ENCODE measurements at regions not wholly inside any gene's neighbourhood (a gene's known extent, or its start where the extent isn't known, plus 50 kb on each side); places are given as distances from the start of the nearest gene placed in this dataset.

DNA sequence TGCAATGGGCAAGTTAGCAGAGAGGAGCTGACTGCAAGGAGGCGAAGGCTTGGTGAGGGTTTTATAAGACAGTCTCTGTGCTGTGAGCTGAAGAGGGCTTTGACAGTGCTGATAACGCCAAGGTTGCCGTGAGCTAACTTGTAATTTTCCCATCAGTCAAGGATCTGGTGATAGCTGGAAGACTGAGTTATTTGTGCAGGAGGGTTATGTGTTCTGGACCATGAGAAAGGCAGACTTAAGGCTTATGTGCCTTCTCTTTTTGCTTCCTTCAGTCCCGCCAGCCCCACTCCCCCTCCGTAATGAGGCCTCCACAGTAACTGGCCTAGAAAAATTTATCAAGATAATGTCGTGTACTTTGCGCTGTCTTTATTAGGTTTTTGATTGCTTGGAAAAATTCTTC, 94.6 kb downstream of the RTP5 start:
- ATAC-seq = no peak
- TF ChIP-seq GLIS3 (CRISPR knock-in tag; IDR thresholded peaks at IDR 0.05) (no peak), CSDC2 (CRISPR knock-in tag; IDR thresholded peaks at IDR 0.05) (no peak), BACH2 (CRISPR knock-in tag; IDR thresholded peaks at IDR 0.05; ENCODE audit: borderline replicate concordance) (no peak)

DNA sequence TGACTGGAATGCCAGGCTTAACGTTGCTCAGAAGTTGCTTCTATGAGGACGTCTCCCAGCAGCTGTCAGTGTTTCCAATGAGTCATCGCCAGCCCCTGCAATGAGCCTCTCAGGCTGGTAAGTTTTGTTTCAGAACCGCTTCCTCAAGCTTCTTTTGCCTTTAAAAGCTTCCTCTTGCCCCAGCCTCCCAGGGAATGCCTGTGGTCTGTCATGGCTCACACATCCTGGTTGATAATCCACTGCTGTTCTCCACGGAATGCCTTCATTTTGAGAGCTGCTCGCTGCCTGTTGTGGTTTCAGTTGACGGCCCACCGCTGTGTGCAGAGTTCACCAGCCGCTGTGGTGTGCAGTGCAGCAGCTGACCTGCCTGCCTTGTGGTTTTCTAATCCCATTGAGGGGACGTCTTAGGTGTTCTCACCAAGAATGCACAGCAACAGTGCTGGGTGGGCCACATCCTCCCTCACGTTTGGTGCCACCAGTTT, 96.4 kb downstream of the RTP5 start:
- peak; percentile 97 for ATAC-seq
- TF ChIP-seq, protein P1, sequence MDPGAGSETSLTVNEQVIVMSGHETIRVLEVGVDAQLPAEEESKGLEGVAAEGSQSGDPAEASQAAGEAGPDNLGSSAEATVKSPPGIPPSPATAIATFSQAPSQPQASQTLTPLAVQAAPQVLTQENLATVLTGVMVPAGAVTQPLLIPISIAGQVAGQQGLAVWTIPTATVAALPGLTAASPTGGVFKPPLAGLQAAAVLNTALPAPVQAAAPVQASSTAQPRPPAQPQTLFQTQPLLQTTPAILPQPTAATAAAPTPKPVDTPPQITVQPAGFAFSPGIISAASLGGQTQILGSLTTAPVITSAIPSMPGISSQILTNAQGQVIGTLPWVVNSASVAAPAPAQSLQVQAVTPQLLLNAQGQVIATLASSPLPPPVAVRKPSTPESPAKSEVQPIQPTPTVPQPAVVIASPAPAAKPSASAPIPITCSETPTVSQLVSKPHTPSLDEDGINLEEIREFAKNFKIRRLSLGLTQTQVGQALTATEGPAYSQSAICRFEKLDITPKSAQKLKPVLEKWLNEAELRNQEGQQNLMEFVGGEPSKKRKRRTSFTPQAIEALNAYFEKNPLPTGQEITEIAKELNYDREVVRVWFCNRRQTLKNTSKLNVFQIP (CRISPR knock-in tag; IDR thresholded peaks at IDR 0.05; ENCODE audit: borderline replicate concordance, low read depth) = no peak
- TF ChIP-seq ZFP30 (CRISPR knock-in tag; IDR thresholded peaks at IDR 0.05) (no peak), CSDC2 (CRISPR knock-in tag; IDR thresholded peaks at IDR 0.05) (no peak), TCF4 (CRISPR knock-in tag; IDR thresholded peaks at IDR 0.05; ENCODE audit: borderline replicate concordance) (no peak), PPARA (CRISPR knock-in tag; IDR thresholded peaks at IDR 0.05; ENCODE audit: borderline replicate concordance) (no peak), SNAI2 (CRISPR knock-in tag; IDR thresholded peaks at IDR 0.05) (no peak), ESRRG (CRISPR knock-in tag; IDR thresholded peaks at IDR 0.05) (no peak), OSR1 (CRISPR knock-in tag; IDR thresholded peaks at IDR 0.05) (no peak), ZNF70 (CRISPR knock-in tag; IDR thresholded peaks at IDR 0.05) (no peak), GLIS3 (CRISPR knock-in tag; IDR thresholded peaks at IDR 0.05) (no peak)
- TF ChIP-seq, protein P2, sequence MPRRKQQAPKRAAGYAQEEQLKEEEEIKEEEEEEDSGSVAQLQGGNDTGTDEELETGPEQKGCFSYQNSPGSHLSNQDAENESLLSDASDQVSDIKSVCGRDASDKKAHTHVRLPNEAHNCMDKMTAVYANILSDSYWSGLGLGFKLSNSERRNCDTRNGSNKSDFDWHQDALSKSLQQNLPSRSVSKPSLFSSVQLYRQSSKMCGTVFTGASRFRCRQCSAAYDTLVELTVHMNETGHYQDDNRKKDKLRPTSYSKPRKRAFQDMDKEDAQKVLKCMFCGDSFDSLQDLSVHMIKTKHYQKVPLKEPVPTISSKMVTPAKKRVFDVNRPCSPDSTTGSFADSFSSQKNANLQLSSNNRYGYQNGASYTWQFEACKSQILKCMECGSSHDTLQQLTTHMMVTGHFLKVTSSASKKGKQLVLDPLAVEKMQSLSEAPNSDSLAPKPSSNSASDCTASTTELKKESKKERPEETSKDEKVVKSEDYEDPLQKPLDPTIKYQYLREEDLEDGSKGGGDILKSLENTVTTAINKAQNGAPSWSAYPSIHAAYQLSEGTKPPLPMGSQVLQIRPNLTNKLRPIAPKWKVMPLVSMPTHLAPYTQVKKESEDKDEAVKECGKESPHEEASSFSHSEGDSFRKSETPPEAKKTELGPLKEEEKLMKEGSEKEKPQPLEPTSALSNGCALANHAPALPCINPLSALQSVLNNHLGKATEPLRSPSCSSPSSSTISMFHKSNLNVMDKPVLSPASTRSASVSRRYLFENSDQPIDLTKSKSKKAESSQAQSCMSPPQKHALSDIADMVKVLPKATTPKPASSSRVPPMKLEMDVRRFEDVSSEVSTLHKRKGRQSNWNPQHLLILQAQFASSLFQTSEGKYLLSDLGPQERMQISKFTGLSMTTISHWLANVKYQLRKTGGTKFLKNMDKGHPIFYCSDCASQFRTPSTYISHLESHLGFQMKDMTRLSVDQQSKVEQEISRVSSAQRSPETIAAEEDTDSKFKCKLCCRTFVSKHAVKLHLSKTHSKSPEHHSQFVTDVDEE (CRISPR knock-in tag; IDR thresholded peaks at IDR 0.05) = no peak
- TF ChIP-seq, protein P3, sequence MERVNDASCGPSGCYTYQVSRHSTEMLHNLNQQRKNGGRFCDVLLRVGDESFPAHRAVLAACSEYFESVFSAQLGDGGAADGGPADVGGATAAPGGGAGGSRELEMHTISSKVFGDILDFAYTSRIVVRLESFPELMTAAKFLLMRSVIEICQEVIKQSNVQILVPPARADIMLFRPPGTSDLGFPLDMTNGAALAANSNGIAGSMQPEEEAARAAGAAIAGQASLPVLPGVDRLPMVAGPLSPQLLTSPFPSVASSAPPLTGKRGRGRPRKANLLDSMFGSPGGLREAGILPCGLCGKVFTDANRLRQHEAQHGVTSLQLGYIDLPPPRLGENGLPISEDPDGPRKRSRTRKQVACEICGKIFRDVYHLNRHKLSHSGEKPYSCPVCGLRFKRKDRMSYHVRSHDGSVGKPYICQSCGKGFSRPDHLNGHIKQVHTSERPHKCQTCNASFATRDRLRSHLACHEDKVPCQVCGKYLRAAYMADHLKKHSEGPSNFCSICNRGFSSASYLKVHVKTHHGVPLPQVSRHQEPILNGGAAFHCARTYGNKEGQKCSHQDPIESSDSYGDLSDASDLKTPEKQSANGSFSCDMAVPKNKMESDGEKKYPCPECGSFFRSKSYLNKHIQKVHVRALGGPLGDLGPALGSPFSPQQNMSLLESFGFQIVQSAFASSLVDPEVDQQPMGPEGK (CRISPR knock-in tag; IDR thresholded peaks at IDR 0.05; ENCODE audit: borderline replicate concordance) = no peak

DNA sequence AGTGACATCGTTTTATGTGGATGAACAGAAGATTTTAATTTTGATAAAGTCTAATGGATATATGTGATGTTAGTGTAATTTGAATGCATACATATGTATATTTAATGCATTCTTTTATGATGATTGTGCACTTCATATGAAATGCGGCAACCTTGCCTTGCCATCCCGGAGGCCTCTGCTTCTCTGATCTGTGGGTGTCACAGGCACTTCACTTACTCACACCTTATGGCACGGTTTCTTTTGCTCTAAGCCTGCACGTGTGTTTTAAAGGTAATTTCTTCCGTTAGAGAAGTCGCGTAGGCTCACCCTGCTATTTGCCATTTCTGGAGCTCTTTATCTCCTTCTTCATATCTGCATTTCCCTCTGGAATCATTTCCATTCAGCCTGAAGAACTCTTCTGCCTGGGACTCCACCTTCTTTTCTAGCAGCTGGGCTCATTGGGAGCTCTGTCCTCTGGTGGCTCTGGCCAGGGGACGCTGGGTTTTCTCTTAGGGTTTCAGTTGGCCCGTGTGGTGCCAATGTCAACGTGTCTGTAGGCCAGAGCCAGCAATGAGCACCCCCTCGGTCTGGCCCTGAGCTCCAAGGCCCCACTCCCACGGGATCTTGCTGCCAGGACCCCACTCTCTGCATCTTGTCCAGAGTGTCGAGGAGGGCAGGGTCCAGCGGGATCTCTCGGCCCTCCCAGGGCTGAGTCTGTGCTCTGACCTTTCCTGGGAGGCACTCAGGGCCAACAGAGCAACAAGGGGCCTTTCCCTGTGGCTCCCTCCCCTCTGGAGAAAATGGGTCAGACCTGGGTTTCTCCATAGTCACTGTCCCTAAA, 97.3 kb downstream of the RTP5 start:
- no peak for ATAC-seq
- TF ChIP-seq PPARA (CRISPR knock-in tag; IDR thresholded peaks at IDR 0.05; ENCODE audit: borderline replicate concordance) (no peak), CSDC2 (CRISPR knock-in tag; IDR thresholded peaks at IDR 0.05) (no peak), ARNTL (CRISPR knock-in tag; IDR thresholded peaks at IDR 0.05; ENCODE audit: borderline replicate concordance, low read depth) (no peak), BACH2 (CRISPR knock-in tag; IDR thresholded peaks at IDR 0.05; ENCODE audit: borderline replicate concordance) (no peak), ZC3H10 (CRISPR knock-in tag; IDR thresholded peaks at IDR 0.05) (no peak), TCF4 (CRISPR knock-in tag; IDR thresholded peaks at IDR 0.05; ENCODE audit: borderline replicate concordance) (no peak), TOX (CRISPR knock-in tag; IDR thresholded peaks at IDR 0.05; ENCODE audit: borderline replicate concordance) (no peak), ZFP3 (CRISPR knock-in tag; IDR thresholded peaks at IDR 0.05) (no peak)
- TF ChIP-seq, protein P2 (CRISPR knock-in tag; IDR thresholded peaks at IDR 0.05) = no peak

Measured in SK-N-SH treated with all-trans-retinoic acid at 6 μM for 48 hours (cell line).